ENCODE measurements at regions not wholly inside any gene's neighbourhood (a gene's known extent, or its start where the extent isn't known, plus 50 kb on each side); places are given as distances from the start of the nearest gene placed in this dataset.

DNA sequence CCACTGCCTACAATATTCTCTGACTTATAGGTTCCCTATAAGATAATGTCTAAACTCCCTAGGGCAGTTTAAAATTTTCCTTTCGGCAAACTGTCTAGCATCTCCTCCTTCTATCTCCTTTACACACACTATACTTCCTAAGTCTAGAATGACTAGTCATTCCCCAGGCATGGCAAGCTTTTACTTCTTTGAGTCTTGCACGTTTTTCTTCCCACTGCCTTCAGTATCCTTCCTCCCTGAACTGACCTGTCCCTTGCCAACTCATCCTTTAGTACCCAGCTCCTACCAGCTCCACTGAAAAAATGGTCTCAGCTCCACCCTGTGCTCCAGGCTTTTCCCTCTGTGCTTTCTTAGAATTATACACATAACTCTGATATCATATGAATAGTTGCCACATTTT, 93.8 kb upstream of the KBTBD8 start:
- TF ChIP-seq EZH2 (IDR thresholded peaks at IDR 0.05; ENCODE audit: borderline replicate concordance, low read depth, low read length, poor library complexity, severe bottlenecking), result no peak
- no peak for TF ChIP-seq CTCF (conservative IDR thresholded peaks at IDR 0.05; ENCODE audit: low read depth, low read length)
